HepG2 (cell line): ENCODE measurements at regions not wholly inside any gene's neighbourhood (a gene's known extent, or its start where the extent isn't known, plus 50 kb on each side); places are given as distances from the start of the nearest gene placed in this dataset.

Experiments
- ATAC-seq: fragments of 200-7000 bp; cut with Tn5 transposase; 3 replicates; pipeline ENCODE4 v1.9.1; 2020; ENCODE audit warnings: mild to moderate bottlenecking, moderate library complexity
- BruUV-seq: library from RNA; stranded (reverse); fragments of 400-500 nt; replicated peaks from 2 replicates; lab custom pipeline; 2021; lab: Mats Ljungman, UMichigan
- CTCF ChIA-PET: fragments of 300-600 bp; formaldehyde crosslinking; extraction: SDS; loops from one replicate; lab custom pipeline; 2021; ENCODE audit warnings: low total read pairs, inconsistent platforms, low intra/inter-chr PET ratio; lab: Yijun Ruan, JAX
- POLR2A ChIA-PET: fragments of 350-600 bp; sonication (Branson Sonifier 250); formaldehyde crosslinking; loops from one replicate; lab custom pipeline; 2020; ENCODE audit warnings: antibody characterized with exemption, inconsistent platforms; lab: Yijun Ruan, JAX
- DNase-seq: peaks from one replicate; pipeline ENCODE4 v3.0.0-alpha.2; 2015; ENCODE audit warnings: low spot score
- FAIRE-seq: peaks from 3 replicates; lab custom pipeline; 2011; peaks lifted over from hg19 to GRCh38; lab: Jason Lieb, UNC
- H2AFZ ChIP-seq: one replicate; pipeline ENCODE4 v1.6.1; 2011; ENCODE audit warnings: low read length, inconsistent platforms
- H3K27ac ChIP-seq: fragments of 300-600 bp; 3 replicates; pipeline ENCODE4 v1.8.0; 2011; ENCODE audit warnings: mixed run types, mild to moderate bottlenecking, mixed read lengths, low read length, inconsistent platforms; ENCODE audit not compliant: insufficient read depth; ENCODE audit errors: extremely low read length
- H3K27me3 ChIP-seq, 2 experiments: fragments of 200-600 bp in 1 of 2; 2 replicates in 1 of 2; 3 replicates in 1 of 2; pipeline versions ENCODE4 v1.6.0 to v1.8.0; 2011; ENCODE audit warnings: low read length in 2 of 2, mild to moderate bottlenecking in 2 of 2, moderate library complexity in 2 of 2, inconsistent platforms in 1 of 2; ENCODE audit not compliant: insufficient read depth in 2 of 2, control insufficient read depth in 1 of 2
- H3K36me3 ChIP-seq, 2 experiments: fragments of 200-600 bp in 1 of 2; replicated peaks in 1 of 2; 2 replicates in 1 of 2; 3 replicates in 1 of 2; pipeline versions ENCODE4 v1.5.1 to v1.8.0; 2011; ENCODE audit warnings: low read length in 2 of 2, inconsistent platforms in 1 of 2; ENCODE audit not compliant: insufficient read depth in 2 of 2, control insufficient read depth in 1 of 2
- H3K4me1 ChIP-seq: 2 replicates; pipeline ENCODE4 v1.5.1; 2012; ENCODE audit warnings: low read length, inconsistent platforms; ENCODE audit not compliant: insufficient read depth
- H3K4me2 ChIP-seq: 2 replicates; pipeline ENCODE4 v1.6.0; 2011; ENCODE audit warnings: low read depth, low read length, inconsistent platforms
- H3K4me3 ChIP-seq, 3 experiments: fragments of 200-600 bp in 1 of 3; sonication (generic), shearing (Covaris generic) in 1 of 3; replicated peaks in 1 of 3; 2 replicates each; pipeline ENCODE4 v1.5.1; 2011 to 2016; ENCODE audit warnings: low read length in 3 of 3, inconsistent platforms in 2 of 3, low read depth in 2 of 3, mild to moderate bottlenecking in 2 of 3, control low read depth in 1 of 3, mixed read lengths in 1 of 3; ENCODE audit not compliant: insufficient read depth in 1 of 3
- H3K79me2 ChIP-seq: one replicate; pipeline ENCODE4 v1.6.1; 2011; ENCODE audit warnings: low read length, inconsistent platforms; ENCODE audit not compliant: insufficient read depth
- H3K9ac ChIP-seq: 2 replicates; pipeline ENCODE4 v1.6.0; 2011; ENCODE audit warnings: mild to moderate bottlenecking, low read depth, low read length, inconsistent platforms; ENCODE audit not compliant: insufficient read depth
- H3K9me3 ChIP-seq: 2 replicates; pipeline ENCODE4 v1.5.1; 2012; ENCODE audit warnings: mild to moderate bottlenecking, low read length
- H4K20me1 ChIP-seq: 2 replicates; pipeline ENCODE4 v1.6.0; 2011; ENCODE audit warnings: inconsistent platforms, mild to moderate bottlenecking, low read length, moderate library complexity; ENCODE audit not compliant: insufficient read depth
- CERS6 ChIP-seq: sonication (generic); formaldehyde crosslinking; IDR thresholded peaks from 2 replicates; pipeline ENCODE4 v1.5.0; 2020; ENCODE audit warnings: missing genetic modification reagents
- E2F5 ChIP-seq: sonication (generic); formaldehyde crosslinking; conservative IDR thresholded peaks from 2 replicates; pipeline ENCODE4 v1.4.0; 2020; ENCODE audit warnings: missing genetic modification reagents
- FLYWCH1 ChIP-seq: sonication (generic); formaldehyde crosslinking; IDR thresholded peaks from 2 replicates; pipeline ENCODE4 v1.8.1; 2023; ENCODE audit warnings: mild to moderate bottlenecking, missing genetic modification reagents
- SP2 ChIP-seq: sonication (generic); formaldehyde crosslinking; IDR thresholded peaks from 2 replicates; pipeline ENCODE4 v1.5.1; 2020; ENCODE audit warnings: mild to moderate bottlenecking, missing genetic modification reagents
- TEAD2 ChIP-seq: sonication (generic); formaldehyde crosslinking; IDR thresholded peaks from 2 replicates; pipeline ENCODE4 v1.9.0; 2021; ENCODE audit warnings: missing genetic modification reagents
- WIZ ChIP-seq: sonication (generic); formaldehyde crosslinking; IDR thresholded peaks from 2 replicates; pipeline ENCODE4 v1.5.1; 2020; ENCODE audit warnings: mild to moderate bottlenecking, missing genetic modification reagents
- ZBTB1 ChIP-seq: sonication (generic); formaldehyde crosslinking; IDR thresholded peaks from 2 replicates; pipeline ENCODE4 v1.4.0; 2020; ENCODE audit warnings: missing genetic modification reagents, borderline replicate concordance
- ZBTB38 ChIP-seq: sonication (generic); formaldehyde crosslinking; IDR thresholded peaks from 2 replicates; pipeline ENCODE4 v1.5.1; 2020; ENCODE audit warnings: mild to moderate bottlenecking, missing genetic modification reagents
- ZBTB43 ChIP-seq: sonication (generic); formaldehyde crosslinking; conservative IDR thresholded peaks from 2 replicates; pipeline ENCODE4 v1.4.0; 2020; ENCODE audit warnings: missing genetic modification reagents
- ZNF34 ChIP-seq: sonication (generic); formaldehyde crosslinking; IDR thresholded peaks from 2 replicates; pipeline ENCODE4 v1.4.0; 2020; ENCODE audit warnings: mild to moderate bottlenecking, missing genetic modification reagents, borderline replicate concordance
- ZNF431 ChIP-seq: sonication (generic); formaldehyde crosslinking; IDR thresholded peaks from 2 replicates; pipeline ENCODE4 v1.9.0; 2022; ENCODE audit warnings: missing genetic modification reagents, low read depth, mild to moderate bottlenecking, borderline replicate concordance
- WGBS: methylation state at CpG from one replicate; pipeline ENCODE4 v1.1.6; 2017; ENCODE audit warnings: low lambda C conversion rate; 5-methylcytosine and 5-hydroxymethylcytosine counted together
- in situ Hi-C: cut with HindIII; loops from 2 replicates; pipeline ENCODE4 v1.10.0; 2017; ENCODE audit warnings: low pct_unique_long_range_greater_than_20kb; ENCODE audit not compliant: extremely low pct_ligation_motif_present
- intact Hi-C: fragments of 100-400 bp; cut with micrococcal nuclease; formaldehyde crosslinking; loops from one replicate; pipeline ENCODE4 v1.10.0; 2022; ENCODE audit not compliant: unreplicated experiment

- no peak for FAIRE-seq
- H3K4me2 ChIP-seq: no peak overlapping the region
- in situ Hi-C loops: no loop called here
- no peak for ATAC-seq
- no peaks in the 10 kb centered on the region for H3K27me3 ChIP-seq
- no peak for DNase-seq
- H3K27ac ChIP-seq: no peak overlapping the region
- no peaks in the 10 kb centered on the region for H3K79me2 ChIP-seq
- H4K20me1 ChIP-seq: no peaks in the 10 kb centered on the region
- TF ChIP-seq E2F5: no peak
- TF ChIP-seq WIZ (CRISPR knock-in tag): no peak
- no peak for TF ChIP-seq TEAD2 (CRISPR knock-in tag)
- no peak for TF ChIP-seq ZBTB43 (CRISPR knock-in tag)
- no peak for TF ChIP-seq ZBTB1 (CRISPR knock-in tag)
- TF ChIP-seq ZBTB38: no peak
- no peak for TF ChIP-seq SP2 (CRISPR knock-in tag)
- no peak for TF ChIP-seq ZNF431 (CRISPR knock-in tag)
- TF ChIP-seq CERS6 (CRISPR knock-in tag): no peak
- TF ChIP-seq FLYWCH1 (CRISPR knock-in tag): no peak
- no peak for TF ChIP-seq ZNF34 (CRISPR knock-in tag)
- H3K9me3 ChIP-seq: no peaks in the 10 kb centered on the region
- no peak overlapping the region for H3K4me3 ChIP-seq
- H2AFZ ChIP-seq: no peak overlapping the region
- CTCF ChIA-PET: no interaction called here
- POLR2A ChIA-PET: no interaction called here
- no TSS peak for BruUV-seq
- no peaks in the 10 kb centered on the region for H3K36me3 ChIP-seq
- no peak overlapping the region for H3K9ac ChIP-seq
- 60% methylated on average over 1 of the region's 1 CpG for WGBS
- intact Hi-C loops: no loop called here
- no peaks in the 10 kb centered on the region for H3K4me1 ChIP-seq
These were observed 571.1 kb upstream of the ARGLU1 start for GRCh38 chr13:107139006-107139405.
